ENCODE measurements at regions not wholly inside any gene's neighbourhood (a gene's known extent, or its start where the extent isn't known, plus 50 kb on each side); places are given as distances from the start of the nearest gene placed in this dataset.

DNA sequence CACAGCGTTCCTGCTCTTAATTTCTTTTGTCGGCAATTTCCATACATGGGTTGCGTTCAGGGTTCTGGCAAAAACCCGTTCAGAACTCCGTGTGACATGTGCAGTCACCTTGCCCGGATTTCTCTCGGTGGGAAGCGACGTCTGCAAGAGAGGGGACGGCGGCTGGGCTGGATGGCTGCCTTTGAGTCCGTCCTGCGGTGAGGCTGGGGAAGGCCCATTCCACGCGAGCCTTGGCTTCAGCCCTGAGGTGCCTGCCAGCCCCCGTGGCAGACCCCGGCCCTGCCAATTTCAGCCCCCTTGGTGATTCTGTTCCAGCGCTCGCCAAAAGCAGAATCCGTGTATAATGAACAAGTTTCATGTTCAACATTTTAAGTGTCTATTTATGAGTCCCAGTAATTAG is 72.6 kb upstream of the TSHZ3 start:
- intact Hi-C loops (cut with DNase I), result no loop called here

GRCh38 chr19:31423896-31424295 is 74.7 kb upstream of the TSHZ3 start:
- TF ChIP-seq POLR2AphosphoS5 (IDR thresholded peaks at IDR 0.05; ENCODE audit: insufficient read depth in 1 of 2, low read depth in 1 of 2) (no peak), POLR2A (IDR thresholded peaks at IDR 0.05) (no peak), CTCF (IDR thresholded peaks at IDR 0.05) (no peak)
- no peaks in the 10 kb centered on the region for H3K36me3 ChIP-seq
- no peak for DNase-seq (ENCODE audit: extremely low spot score in 2 of 2)
- H3K27me3 ChIP-seq, result no peaks in the 10 kb centered on the region
- H3K27ac ChIP-seq, result no peak overlapping the region
- no peaks in the 10 kb centered on the region for H3K9me3 ChIP-seq
- H3K4me3 ChIP-seq, result no peak overlapping the region
- intact Hi-C loops (cut with DNase I), result no loop called here
- H3K4me1 ChIP-seq, result no peaks in the 10 kb centered on the region

More for the DNA sequence above, 72.6 kb upstream of the TSHZ3 start:
- no peaks in the 10 kb centered on the region for H3K4me1 ChIP-seq
- no peaks in the 10 kb centered on the region for H3K27me3 ChIP-seq
- H3K36me3 ChIP-seq, result no peaks in the 10 kb centered on the region
- no peaks in the 10 kb centered on the region for H3K9me3 ChIP-seq
- H3K27ac ChIP-seq, result no peak overlapping the region
- TF ChIP-seq POLR2A (IDR thresholded peaks at IDR 0.05) (no peak), CTCF (IDR thresholded peaks at IDR 0.05) (no peak), POLR2AphosphoS5 (IDR thresholded peaks at IDR 0.05; ENCODE audit: insufficient read depth in 1 of 2, low read depth in 1 of 2) (no peak)
- no peak overlapping the region for H3K4me3 ChIP-seq
- no peak for DNase-seq (ENCODE audit: extremely low spot score in 2 of 2)

- DNase-seq (ENCODE audit: extremely low spot score in 2 of 2), result no peak
- Histone ChIP-seq H3K27me3 (no peaks in the 10 kb centered on the region), H3K9me3 (no peaks in the 10 kb centered on the region), H3K27ac (no peak overlapping the region), H3K36me3 (no peaks in the 10 kb centered on the region), H3K4me1 (no peaks in the 10 kb centered on the region), H3K4me3 (no peak overlapping the region)
- no peak for TF ChIP-seq CTCF (IDR thresholded peaks at IDR 0.05)
- no peak for TF ChIP-seq POLR2A (IDR thresholded peaks at IDR 0.05)
- TF ChIP-seq POLR2AphosphoS5 (IDR thresholded peaks at IDR 0.05; ENCODE audit: insufficient read depth in 1 of 2, low read depth in 1 of 2), result no peak
- intact Hi-C loops (cut with DNase I), result no loop called here
These were observed 75.8 kb upstream of the TSHZ3 start for GRCh38 chr19:31424861-31425620.

- Histone ChIP-seq H3K27me3 (no peaks in the 10 kb centered on the region), H3K27ac (no peak overlapping the region), H3K4me1 (no peaks in the 10 kb centered on the region), H3K36me3 (no peaks in the 10 kb centered on the region), H3K4me3 (no peak overlapping the region), H3K9me3 (no peaks in the 10 kb centered on the region)
- DNase-seq (ENCODE audit: extremely low spot score in 2 of 2), result no peak
- intact Hi-C loops (cut with DNase I), result no loop called here
- TF ChIP-seq CTCF (IDR thresholded peaks at IDR 0.05) (no peak), POLR2A (IDR thresholded peaks at IDR 0.05) (no peak), POLR2AphosphoS5 (IDR thresholded peaks at IDR 0.05; ENCODE audit: insufficient read depth in 1 of 2, low read depth in 1 of 2) (no peak)
These were observed 78.6 kb upstream of the TSHZ3 start for GRCh38 chr19:31427857-31428256.

- Histone ChIP-seq H3K9me3 (no peaks in the 10 kb centered on the region), H3K27ac (no peak overlapping the region), H3K4me1 (no peaks in the 10 kb centered on the region), H3K4me3 (no peak overlapping the region), H3K36me3 (no peaks in the 10 kb centered on the region), H3K27me3 (no peaks in the 10 kb centered on the region)
- peak in 1 of 2 donors; percentile 67 for DNase-seq (ENCODE audit: extremely low spot score in 2 of 2)
- intact Hi-C loops (cut with DNase I), result no loop called here
- TF ChIP-seq POLR2AphosphoS5 (IDR thresholded peaks at IDR 0.05; ENCODE audit: insufficient read depth in 1 of 2, low read depth in 1 of 2) (no peak), POLR2A (IDR thresholded peaks at IDR 0.05) (no peak), CTCF (IDR thresholded peaks at IDR 0.05) (no peak)
These were observed 81.1 kb upstream of the TSHZ3 start for GRCh38 chr19:31430381-31430780.
